ENCODE measurements at regions not wholly inside any gene's neighbourhood (a gene's known extent, or its start where the extent isn't known, plus 50 kb on each side); places are given as distances from the start of the nearest gene placed in this dataset.

DNA sequence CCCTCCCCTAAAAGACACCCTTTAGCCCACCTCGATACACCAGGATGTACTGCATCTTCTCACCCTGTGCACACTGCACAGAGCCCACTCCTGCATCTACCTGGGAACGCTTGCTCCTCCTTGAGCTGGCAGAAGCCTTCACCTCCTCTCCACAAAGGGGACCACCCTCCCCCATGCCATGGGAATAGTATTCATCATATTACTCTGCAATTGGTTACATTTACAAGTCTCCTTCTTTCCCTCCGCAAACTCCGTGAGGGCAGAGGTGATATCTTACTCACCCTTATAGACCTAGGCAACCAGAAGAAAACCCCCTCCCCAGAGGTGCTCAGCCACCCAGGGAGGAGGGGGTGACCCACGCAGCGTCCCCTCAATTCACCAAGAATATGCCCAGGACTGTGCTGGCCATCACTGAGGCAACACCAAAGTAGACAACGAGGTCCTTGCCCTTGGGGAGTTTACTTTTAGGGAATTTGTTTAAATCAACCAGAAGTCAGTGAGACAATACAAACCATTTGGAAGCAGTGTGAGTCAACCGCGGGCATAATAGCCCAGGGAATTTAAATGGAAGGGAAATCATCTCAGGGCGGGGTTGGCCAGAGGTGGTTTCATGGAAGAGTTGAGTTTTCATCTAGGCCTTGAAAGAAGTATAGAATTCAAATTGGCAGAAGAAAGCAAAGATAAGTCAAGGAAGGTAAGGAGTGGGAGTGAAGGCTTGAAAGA is 214.5 kb downstream of the BARX2 start:
- H3K27me3 ChIP-seq, result peaks cover 0 to 5% (median 0%) of the 10 kb centered on the region in 3 donors
- no peak overlapping the region for H3K27ac ChIP-seq
- DNase-seq, result no peak
- WGBS, 5 donors, result 62 to 76% (median 74%) methylated on average over 10 of the region's 10 CpGs
- intact Hi-C loops (cut with DNase I; ENCODE audit: low total_unique reads), result no loop called here
- H3K9me3 ChIP-seq, result no peaks in the 10 kb centered on the region
- H3K36me3 ChIP-seq, result no peaks in the 10 kb centered on the region
- TF ChIP-seq POLR2AphosphoS5 (IDR thresholded peaks at IDR 0.05) (no peak), POLR2A (IDR thresholded peaks at IDR 0.05) (no peak), EP300 (IDR thresholded peaks at IDR 0.05) (no peak)
- TF ChIP-seq, protein P1, sequence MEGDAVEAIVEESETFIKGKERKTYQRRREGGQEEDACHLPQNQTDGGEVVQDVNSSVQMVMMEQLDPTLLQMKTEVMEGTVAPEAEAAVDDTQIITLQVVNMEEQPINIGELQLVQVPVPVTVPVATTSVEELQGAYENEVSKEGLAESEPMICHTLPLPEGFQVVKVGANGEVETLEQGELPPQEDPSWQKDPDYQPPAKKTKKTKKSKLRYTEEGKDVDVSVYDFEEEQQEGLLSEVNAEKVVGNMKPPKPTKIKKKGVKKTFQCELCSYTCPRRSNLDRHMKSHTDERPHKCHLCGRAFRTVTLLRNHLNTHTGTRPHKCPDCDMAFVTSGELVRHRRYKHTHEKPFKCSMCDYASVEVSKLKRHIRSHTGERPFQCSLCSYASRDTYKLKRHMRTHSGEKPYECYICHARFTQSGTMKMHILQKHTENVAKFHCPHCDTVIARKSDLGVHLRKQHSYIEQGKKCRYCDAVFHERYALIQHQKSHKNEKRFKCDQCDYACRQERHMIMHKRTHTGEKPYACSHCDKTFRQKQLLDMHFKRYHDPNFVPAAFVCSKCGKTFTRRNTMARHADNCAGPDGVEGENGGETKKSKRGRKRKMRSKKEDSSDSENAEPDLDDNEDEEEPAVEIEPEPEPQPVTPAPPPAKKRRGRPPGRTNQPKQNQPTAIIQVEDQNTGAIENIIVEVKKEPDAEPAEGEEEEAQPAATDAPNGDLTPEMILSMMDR (IDR thresholded peaks at IDR 0.05), result no peak
- H3K4me1 ChIP-seq, result no peaks in the 10 kb centered on the region
- no peak overlapping the region for H3K4me3 ChIP-seq

DNA sequence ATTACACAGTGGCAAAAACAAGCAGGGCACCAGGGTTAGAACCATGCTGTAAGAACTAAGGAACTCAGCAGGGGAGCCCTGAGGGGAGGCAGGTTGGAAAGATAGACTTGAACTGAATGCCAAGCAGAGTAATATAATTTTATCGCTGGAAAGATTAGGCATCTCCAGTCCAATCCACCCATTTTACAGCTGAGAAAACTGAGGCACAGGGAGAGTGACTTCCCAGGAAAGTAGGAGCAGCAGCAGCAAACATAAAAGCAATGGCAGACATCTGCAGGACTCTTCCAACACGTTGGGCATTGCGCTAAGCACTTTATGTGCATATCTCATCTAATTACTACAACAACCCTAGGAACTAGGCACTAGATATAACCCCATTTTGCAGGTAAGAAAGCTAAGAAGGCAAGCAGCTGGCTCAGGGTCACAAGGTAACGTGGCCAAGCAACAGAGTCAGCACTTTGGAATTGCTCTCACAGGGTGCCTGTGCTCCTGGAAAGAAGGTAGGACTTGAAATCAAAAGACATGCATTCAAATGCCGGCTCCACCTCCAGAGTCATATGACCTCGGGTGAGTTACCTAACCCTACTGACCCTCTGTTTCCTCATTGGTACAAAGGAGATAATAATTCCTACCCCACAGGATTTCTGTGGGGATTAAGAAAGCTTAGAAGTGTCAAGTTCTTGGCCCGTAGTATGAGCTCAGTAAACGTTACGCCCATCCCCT is 215.3 kb downstream of the BARX2 start:
- TF ChIP-seq, protein P1 (IDR thresholded peaks at IDR 0.05), result no peak
- TF ChIP-seq EP300 (IDR thresholded peaks at IDR 0.05), result no peak
- no peak for TF ChIP-seq POLR2A (IDR thresholded peaks at IDR 0.05)
- no peaks in the 10 kb centered on the region for H3K4me1 ChIP-seq
- H3K4me3 ChIP-seq, result no peak overlapping the region
- 73 to 83% (median 75%) methylated on average over 9 of the region's 9 CpGs for WGBS, 5 donors
- DNase-seq, result no peak
- H3K36me3 ChIP-seq, result no peaks in the 10 kb centered on the region
- H3K27me3 ChIP-seq, result peaks cover 0 to 5% (median 0%) of the 10 kb centered on the region in 3 donors
- no peak overlapping the region for H3K27ac ChIP-seq
- intact Hi-C loops (cut with DNase I; ENCODE audit: low total_unique reads), result no loop called here
- H3K9me3 ChIP-seq, result no peaks in the 10 kb centered on the region

DNA sequence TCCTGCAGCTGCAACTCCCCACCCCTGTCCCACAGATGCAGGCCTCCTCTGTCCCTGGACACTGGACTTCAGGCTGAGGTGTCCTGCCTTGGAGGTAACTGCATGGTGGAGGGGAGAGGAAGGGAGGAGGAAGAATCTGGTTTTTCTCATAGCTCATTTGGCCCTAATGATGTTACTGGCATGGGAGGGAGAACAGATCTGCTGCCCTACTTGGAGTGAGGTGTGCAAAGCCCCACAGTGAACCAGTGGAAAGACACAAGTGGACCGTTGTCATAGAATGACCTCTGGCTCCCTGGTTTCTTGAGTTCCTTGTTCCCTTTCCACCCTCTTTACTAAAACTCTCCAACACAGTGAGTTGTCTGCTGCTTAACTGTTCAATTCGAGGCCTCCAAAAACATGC is 215.9 kb downstream of the BARX2 start:
- no peak overlapping the region for H3K27ac ChIP-seq
- H3K27me3 ChIP-seq, result peaks cover 0 to 5% (median 0%) of the 10 kb centered on the region in 3 donors
- no peak for DNase-seq
- no peak for TF ChIP-seq EP300 (IDR thresholded peaks at IDR 0.05)
- no peak for TF ChIP-seq POLR2AphosphoS5 (IDR thresholded peaks at IDR 0.05)
- TF ChIP-seq, protein P1 (IDR thresholded peaks at IDR 0.05), result no peak
- no peak for TF ChIP-seq POLR2A (IDR thresholded peaks at IDR 0.05)
- no peak overlapping the region for H3K4me3 ChIP-seq
- intact Hi-C loops (cut with DNase I; ENCODE audit: low total_unique reads), result no loop called here
- H3K36me3 ChIP-seq, result no peaks in the 10 kb centered on the region
- WGBS, 5 donors, result 80 to 93% (median 89%) methylated on average over 2 of the region's 2 CpGs
- H3K9me3 ChIP-seq, result no peaks in the 10 kb centered on the region
- no peaks in the 10 kb centered on the region for H3K4me1 ChIP-seq

DNA sequence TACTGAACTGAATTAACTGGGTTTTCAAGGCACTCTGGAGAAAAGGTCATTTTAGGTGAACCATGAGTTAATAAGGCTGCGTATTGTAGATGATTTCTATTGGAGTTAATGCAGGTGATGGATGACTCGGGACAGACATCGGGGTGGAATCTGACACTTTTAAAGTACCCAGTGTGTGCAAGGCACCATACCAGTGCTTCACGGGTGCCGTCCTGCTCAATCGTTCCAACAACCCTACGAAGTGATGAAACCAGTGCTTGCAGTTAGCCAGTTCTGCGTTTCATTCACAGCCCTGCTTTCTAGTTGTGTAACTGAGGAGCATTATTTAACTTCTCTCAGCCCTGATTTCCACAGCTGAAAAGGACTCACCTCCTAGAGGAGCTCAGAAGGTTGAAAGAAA is 216.5 kb downstream of the BARX2 start:
- DNase-seq, result no peak
- H3K27me3 ChIP-seq, result peaks cover 0 to 5% (median 0%) of the 10 kb centered on the region in 3 donors
- 86 to 94% (median 92%) methylated on average over 8 of the region's 8 CpGs for WGBS, 5 donors
- no peaks in the 10 kb centered on the region for H3K9me3 ChIP-seq
- H3K27ac ChIP-seq, result no peak overlapping the region
- no peaks in the 10 kb centered on the region for H3K4me1 ChIP-seq
- H3K36me3 ChIP-seq, result no peaks in the 10 kb centered on the region
- intact Hi-C loops (cut with DNase I; ENCODE audit: low total_unique reads), result no loop called here
- H3K4me3 ChIP-seq, result no peak overlapping the region
- TF ChIP-seq POLR2AphosphoS5 (IDR thresholded peaks at IDR 0.05), result no peak
- no peak for TF ChIP-seq EP300 (IDR thresholded peaks at IDR 0.05)
- TF ChIP-seq POLR2A (IDR thresholded peaks at IDR 0.05), result no peak
- TF ChIP-seq, protein P1 (IDR thresholded peaks at IDR 0.05), result no peak

Data from stomach (tissue), 8 donors.